ENCODE measurements at regions not wholly inside any gene's neighbourhood (a gene's known extent, or its start where the extent isn't known, plus 50 kb on each side); places are given as distances from the start of the nearest gene placed in this dataset.

GRCh38 chr2:7357993-7358392 lies 440.8 kb downstream of the RNF144A start:
- no peak for TF ChIP-seq TAF1 (IDR thresholded peaks at IDR 0.05; ENCODE audit: low read depth)
- TF ChIP-seq CEBPB (IDR thresholded peaks at IDR 0.05) = no peak
- no peak for TF ChIP-seq YY1 (IDR thresholded peaks at IDR 0.05; ENCODE audit: low read depth)
- no peak for TF ChIP-seq REST (IDR thresholded peaks at IDR 0.05; ENCODE audit: low read depth)
- TF ChIP-seq USF1 (IDR thresholded peaks at IDR 0.05) = no peak
- no peak for TF ChIP-seq EP300 (IDR thresholded peaks at IDR 0.05; ENCODE audit: borderline replicate concordance)
- no peak for TF ChIP-seq TEAD4 (IDR thresholded peaks at IDR 0.05)
- TF ChIP-seq ZBTB7A (IDR thresholded peaks at IDR 0.05; ENCODE audit: low read depth) = no peak
- TF ChIP-seq MAX (IDR thresholded peaks at IDR 0.05) = no peak
- TF ChIP-seq EGR1 (IDR thresholded peaks at IDR 0.05) = no peak
- TF ChIP-seq RAD21 (IDR thresholded peaks at IDR 0.05; ENCODE audit: low read depth) = no peak
- TF ChIP-seq FOXM1 (IDR thresholded peaks at IDR 0.05; ENCODE audit: borderline replicate concordance, low read depth) = no peak
- no peak for TF ChIP-seq NFIC (IDR thresholded peaks at IDR 0.05)
